NCI-H345 treated with DMSO at 0.1 percent for 48 hours (cell line): ENCODE measurements at regions not wholly inside any gene's neighbourhood (a gene's known extent, or its start where the extent isn't known, plus 50 kb on each side); places are given as distances from the start of the nearest gene placed in this dataset.
"Not testable (repeated sequence)": the region's sequence is repeated elsewhere in the genome, so short reads cannot be mapped to it uniquely, and the experiment has no call there.

Source experiments
- DNase-seq: peaks from one replicate; lab custom pipeline; 2025; ENCODE audit not compliant: unreplicated experiment; lab: John Stamatoyannopoulos, UW

DNA sequence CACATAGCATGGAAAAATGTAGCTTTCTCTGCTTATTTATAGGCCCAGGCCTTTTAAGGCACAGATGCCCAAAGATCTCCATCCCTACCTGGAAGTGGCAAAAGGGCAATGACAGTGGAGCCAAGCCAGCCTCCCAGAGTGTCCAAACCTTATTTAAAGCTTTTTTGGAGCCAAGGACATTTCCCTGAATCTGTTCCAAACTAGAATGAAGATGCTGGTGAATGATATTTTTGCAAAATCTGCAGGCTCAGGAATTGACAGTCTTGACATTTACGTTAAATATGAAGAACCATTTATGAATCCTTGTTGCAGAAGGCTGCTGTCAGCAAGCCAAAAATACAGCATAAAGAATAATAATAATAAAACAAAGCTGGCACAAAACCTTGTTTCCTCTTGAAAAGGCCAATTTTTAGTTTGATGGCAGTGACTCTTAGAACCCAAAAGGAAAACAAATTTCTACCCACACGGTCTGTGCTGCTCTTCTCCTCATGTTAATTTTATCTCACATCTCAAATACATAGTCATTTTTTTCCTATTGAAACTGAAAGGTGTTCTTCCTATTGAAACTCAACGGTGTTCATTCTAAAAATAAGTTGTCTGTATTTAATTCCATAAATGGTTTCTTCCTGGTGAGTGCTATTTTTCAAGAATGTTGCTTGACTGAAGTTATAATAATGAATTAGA, 206.3 kb upstream of the TBL1X start:
- DNase-seq, result no peak

DNA sequence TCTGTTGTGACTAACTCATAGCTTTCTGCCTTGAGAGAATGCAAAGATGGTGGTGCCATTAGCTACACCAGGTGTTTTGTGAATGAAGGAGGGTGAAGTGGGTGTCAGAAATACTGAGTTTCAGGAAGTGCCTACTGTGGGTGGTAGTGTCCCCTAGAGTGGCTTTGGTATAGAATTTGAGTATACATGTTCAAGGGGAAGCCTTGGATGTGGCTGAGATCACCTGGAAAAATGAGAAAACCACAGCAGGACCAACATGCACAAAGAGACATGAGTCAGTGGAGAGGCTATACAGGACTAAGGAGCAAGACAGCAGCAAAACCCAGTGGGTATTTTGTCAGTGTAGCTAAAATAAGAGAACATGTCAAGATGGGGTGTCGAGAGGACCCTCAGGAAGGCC, 204.3 kb upstream of the TBL1X start:
- DNase-seq, result no peak

DNA sequence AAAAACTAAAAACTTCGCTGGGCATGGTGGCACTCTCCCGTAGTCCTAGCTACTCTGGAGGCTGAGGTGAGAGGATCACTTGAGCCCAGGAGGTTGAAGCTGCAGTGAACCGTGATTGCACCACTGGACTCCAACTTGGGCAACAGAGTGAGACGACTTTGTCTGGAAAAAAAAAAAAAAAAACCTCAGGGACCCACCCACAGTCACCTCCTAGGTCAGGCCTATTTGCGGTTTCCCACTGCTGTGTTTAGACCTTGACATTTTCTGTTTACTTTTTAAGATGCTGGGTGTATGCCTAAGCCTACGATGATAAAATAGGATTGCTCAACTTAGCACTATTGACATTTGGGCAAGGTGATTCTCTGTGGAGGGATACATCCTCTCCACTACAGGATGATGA, 197.4 kb upstream of the TBL1X start:
- no peak for DNase-seq

DNA sequence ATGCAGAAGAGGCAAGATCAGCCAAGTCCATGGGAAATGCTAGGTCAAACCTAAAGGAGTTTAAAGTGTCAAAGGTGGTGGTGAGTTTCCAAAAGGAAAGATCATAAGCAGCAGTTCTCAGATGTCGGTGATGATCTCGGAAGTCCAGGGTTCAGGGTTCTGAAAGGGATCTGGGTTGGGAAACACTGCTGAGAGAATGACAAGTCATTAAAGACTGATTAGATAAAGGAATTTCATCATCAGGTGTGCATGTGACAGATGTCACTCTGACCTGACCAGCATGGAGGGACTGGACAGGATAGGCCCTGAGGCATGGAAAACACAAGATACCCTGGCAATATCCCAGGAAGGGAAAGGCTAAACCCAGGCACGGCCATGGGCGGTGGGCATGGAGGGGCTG, 195.7 kb upstream of the TBL1X start:
- no peak for DNase-seq

DNA sequence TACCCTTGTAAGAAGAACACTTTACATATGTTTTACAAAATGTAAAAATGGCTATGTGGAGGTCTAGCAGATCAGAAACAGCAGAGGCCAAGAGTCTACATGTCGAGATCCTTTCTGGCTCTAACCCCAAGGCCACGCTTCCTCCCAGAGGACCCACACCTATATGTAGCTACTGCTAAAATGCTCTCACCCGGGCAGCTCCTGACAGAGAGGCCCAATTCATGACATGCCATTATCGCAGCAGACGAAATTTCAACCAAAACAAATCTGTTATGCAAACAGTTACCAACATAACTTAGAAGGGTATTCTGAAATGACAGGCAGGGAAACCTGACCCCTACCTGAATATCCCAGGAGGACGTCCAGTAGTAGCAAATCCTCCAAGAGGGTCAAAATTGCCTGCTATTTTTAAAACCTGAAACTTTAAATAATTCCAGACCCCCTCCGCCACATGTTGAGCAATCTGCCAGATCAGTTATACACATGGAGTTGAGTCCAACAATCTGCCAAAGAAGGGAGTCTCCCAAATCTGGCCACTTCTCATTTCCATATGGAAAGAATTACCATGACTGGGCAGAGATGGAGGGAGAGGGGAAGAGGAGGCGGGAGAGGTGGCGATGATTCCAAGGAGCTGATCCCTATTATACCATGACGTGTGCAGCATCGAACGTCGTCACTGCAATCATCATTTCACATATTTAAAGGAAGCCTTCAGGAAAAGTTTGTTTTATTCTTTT, 192.9 kb upstream of the TBL1X start:
- DNase-seq, result no peak

DNA sequence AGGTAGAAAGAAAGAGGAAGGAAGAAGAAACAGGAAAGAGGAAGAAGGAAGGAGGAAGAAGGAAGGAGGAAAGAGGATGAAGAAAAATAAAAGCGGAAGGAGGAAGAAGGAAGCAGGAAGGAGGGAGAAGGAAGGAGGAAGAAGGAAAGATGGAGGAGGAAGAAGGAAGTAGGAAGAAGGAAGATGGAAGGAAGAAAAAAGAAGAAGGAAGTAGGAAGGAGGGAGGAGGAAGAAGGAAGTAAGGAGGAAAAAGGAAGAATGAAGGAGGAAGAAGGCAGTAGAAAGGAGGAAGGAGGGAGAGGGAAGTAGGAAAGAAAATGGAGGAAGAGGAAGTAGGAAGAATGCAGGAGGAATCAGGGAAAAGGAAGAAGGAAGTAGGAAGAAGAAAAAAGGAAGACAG, 191.1 kb upstream of the TBL1X start:
- no peak for DNase-seq

DNA sequence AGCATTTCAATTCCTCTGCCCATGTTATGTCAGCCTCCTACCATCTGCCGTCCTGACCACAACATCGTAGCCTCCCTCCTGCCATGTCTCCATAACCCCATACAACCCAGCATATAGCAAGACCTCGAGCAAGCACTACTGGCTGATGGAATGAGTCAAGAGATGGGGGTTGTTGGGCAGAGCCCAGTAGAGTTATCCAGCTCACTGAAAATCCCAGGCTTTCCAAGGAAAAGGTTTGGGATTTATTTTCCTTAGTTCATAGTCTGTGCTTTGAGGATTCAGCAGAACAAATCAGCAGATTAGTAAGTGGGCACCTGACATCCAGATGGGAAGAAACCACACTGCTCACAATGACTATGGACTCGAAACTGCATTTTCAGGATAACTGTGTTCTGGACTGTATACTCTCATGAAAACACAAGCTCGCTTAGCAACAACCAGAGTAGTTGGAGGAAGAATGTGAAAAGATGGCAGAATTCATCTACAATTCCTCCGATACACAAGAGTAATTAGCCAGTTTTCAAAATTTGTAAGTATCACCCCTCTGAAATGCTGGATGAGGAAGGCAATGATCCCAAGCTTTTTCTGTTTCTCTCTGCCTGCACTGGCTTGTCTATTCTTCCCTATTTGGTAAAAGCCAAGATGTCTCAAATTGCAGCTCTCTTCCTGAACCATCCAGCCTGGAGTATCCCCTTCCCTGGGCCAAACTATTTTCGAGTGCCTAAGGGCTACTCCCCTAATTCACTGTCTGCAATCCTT, 186.2 kb upstream of the TBL1X start:
- no peak for DNase-seq

DNA sequence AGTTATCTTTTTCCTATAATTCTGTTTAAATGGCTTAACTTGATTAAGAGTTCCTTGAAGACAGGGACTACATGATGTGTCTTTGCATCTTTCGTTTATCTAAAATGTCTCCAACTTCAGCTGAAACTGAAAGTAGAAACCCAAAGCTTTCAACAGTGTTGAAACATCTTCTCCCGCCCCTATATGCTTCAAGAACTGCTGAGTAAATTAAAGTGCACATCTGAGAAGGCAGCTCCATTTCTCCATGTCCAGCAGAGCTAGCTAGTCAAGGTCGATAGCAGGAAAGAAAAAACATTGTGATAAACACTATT, 185.7 kb upstream of the TBL1X start:
- no peak for DNase-seq

DNA sequence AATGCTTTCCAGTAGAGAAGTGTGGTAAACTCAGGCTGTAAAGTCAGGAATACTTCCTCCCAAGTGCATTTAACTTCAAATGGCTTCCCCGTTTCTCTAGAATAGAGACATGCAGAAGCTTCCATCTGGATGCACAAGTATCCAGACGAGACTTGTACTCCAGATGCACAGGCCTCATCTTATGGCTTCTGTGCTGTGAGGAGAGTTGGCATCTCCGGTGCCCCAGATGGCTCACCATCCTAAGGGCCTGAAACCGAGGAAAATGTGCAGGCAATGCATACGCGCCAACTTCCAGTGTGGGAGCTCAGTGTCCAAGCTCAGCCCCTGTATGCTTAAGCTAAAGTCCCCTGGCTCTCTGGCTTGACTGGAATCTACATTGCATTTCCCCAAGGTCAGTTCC, 184.0 kb upstream of the TBL1X start:
- DNase-seq, result no peak

DNA sequence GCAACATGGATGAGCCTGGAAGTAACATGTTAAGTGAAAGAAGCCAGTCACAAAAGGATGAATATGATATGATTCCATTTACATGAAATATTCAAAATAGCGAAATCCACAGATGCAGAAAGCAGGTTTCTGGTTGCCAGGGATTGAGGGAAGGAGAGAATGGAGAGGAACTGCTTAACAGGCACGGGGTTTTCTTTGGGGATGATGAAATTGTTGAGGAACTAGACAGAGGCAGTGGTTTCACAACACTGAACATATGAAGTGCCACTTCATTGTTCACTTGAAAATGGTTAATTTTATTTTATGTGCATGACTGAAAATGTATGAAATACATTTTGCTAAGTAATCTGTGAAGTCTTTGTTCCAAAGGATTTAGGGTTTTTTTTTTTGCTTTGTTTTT, 182.5 kb upstream of the TBL1X start:
- DNase-seq, result no peak

DNA sequence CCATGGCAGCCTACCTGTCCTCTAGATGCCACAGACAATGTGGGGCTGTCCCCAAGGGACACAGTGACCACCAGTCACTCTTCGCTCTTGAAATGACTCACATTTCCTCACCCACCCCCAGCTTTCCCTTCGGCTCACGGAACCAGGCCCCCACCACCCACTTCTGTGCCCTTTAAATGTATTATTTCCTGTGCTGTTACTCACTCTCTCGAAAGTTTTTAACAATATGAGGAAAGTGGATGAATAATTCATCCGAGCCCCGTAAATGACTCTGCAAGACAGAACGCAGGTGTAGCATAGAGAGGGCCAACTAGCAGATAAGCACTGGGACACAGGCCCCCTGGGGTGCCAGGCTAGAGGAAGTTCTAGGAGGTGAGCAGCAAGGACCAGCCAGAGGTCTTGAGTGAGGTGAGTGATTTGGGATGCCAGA, 179.5 kb upstream of the TBL1X start:
- no peak for DNase-seq

DNA sequence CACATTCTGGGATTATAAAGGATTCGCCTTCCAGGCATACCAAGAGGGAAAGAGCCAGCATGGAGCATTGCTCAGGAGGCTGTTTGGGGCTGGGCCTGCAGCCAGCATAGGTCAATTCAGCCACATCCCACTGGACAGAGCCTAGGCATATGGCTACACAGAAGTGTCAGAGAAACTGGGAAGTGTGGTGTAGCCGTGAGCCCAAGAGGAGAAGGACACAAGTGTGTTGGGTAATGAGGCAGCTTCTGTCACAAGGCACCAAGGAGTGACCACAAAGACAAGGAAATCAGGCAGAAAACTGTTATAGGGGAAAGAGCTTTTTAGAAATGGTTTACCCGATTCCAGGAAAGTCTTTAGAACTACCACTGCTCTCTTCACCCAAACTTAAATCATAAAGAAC, 178.6 kb upstream of the TBL1X start:
- DNase-seq, result no peak

DNA sequence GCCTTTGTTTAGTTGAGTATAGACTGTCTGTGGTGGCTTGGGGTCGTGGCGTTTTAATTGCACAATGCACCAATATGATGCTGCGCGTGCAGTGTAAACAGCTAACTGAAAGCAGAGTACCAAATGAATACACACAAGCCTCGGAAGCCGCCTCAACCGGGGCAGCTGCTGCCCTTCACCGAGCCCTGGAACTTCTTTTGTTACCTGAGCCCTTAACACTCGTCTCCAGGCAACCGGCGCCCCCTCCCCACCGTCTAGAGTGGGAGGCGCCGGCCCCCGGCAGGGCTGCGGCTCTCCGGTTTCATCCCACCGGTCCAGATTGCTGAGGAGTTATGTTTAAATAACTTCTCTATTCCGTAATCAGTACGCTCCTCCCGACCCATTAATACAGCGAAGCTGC, 173.2 kb upstream of the TBL1X start:
- DNase-seq, result peak; percentile 87

DNA sequence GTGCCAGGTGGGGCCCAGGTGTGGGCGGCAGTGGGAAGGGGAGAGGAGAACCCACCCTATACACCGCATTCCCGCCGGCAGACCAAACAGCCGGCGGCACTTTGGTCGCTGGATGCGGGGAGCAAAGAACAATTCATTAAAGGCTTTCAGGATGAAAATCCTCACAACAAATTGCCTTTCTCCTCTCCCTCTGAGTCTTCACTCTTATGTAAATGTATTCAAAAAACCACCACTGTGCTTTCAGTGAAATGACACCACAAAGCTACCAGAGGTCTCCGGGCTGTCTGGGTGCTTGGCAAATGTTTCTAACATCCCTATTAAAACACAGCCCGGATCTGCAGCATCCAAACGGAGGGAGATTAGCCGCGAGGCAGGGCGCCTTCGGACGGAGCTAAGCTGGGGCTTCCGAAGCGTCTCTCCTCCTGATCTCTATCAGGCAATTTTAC, 171.8 kb upstream of the TBL1X start:
- DNase-seq, result no peak

DNA sequence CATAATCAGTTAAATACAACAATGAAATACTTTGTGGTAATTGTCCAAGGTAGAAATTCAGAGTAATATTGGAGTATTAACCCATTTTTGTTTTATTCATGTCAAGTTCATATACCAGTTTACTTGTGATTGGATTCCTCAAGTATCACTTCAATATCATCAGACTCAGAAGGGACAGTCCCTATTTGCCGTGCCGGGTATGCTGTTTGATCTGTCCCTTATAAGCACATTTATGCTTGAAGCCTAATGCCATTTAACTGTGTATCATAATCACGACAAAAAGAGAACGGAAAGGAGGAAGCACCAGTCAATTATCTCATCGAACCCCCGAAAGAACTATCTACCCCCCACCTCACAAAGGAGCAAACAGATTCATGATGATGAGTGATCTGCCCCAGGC, 171.0 kb upstream of the TBL1X start:
- no peak for DNase-seq

DNA sequence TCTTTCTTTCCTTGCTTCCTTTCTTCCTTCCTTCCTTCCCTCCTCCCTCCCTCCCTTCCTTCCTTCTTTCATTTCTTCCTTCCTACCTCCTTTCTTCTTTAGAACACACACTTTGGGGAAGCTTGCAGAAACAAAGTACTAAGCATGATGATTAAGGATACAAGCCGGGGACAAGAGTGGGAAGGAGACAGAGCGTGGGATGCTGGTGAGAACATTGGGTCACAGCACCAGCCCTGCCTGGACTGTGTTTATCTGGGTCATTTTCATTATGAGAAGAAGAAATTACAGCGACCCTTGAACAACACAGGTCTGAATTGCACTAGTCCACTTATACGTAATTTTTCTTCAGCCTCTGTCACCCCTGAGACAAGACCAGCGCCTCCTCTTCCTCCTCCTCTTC, 169.3 kb upstream of the TBL1X start:
- no peak for DNase-seq

DNA sequence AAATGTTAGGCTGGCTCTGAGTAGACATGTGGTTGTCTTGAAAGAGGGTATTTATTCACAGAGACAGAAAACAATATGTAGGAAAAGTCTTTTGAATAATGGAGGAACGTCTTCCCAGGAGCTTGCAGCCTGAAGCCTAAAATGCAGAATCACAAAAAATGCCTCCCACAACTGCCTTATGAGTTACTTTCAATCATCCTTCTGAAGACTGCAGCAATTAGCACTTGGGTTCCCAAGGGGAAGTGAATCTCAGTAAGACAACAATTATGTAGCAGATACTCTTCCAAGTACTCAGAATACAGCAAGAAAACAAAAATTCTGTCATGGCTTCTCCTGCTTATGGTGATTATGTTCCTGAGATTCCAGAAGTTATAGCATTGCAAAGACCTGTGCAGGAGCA, 166.6 kb upstream of the TBL1X start:
- no peak for DNase-seq

DNA sequence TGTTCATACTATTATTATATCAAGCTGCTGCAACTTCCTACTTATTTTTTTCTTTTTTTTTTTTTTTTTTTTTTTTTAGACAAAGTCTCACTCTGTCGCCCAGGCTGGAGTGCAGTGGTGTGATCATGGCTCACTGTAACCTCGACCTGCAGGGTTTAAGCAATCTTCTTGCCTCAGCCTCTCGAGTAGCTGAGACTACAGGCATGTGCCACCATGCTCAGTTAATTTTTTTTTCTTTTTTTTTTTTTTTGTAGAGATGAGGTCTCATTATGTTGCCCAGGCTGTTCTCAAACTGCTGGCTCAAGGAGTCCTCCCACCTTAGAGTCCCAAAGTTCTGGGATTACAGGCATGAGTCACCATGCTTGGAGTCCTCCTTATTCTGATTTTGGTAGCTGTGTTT, 165.2 kb upstream of the TBL1X start:
- not testable (repeated sequence) for DNase-seq

DNA sequence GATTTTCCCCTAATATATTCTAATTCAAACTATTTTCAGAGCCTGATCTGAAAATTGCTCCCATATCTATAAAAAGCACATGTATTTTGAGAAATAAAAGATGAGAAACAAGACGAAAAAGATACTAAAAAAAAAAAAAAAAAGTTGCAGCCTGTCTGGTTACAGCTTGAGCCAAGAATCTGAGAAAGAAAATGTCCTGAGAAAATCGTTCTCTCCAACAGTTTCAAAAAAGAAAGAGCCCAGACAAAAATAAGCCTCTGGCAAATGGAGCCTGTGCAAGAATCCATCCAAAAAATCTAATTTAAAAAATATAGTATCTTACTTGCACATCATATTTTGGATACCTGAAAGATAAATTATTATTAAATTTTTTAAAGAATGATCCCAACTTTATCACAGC, 163.0 kb upstream of the TBL1X start:
- no peak for DNase-seq

DNA sequence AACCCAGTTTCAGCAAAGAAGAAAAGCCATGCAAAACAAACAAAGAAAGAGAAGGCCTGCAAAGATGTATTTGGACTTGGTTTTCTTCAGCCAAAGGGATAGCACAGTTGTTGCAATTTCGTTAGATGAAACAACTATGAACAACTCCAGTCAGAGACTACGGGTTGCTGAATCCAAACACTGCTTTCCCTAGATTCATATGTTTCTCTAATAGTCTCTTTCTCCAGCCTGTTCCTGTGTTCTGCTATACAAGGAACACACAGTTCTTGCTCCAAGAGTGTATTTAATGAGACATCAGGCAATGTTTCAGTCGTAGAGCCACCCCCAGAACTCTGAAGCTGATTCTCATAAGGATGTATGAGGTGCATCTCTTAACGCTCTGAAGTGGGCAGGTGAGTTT, 162.5 kb upstream of the TBL1X start:
- DNase-seq, result no peak

DNA sequence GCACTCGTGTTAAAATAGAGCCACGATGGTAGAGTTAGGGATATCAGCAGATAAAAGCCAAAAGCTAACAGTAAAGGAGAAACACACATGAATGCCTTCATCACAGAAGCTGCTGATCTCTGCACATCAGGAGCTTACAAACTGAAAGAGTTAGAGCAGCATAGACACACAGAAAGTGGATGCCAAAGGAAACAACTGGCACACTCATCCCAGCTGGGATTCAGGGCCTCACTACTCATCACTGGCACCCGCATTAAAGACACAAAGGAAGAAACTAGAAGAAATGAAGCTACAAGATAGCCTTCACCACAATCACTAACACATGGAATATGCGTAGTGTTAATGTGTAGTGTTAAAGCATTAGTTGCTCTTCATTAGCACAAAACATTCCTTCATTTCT, 156.4 kb upstream of the TBL1X start:
- DNase-seq, result no peak

DNA sequence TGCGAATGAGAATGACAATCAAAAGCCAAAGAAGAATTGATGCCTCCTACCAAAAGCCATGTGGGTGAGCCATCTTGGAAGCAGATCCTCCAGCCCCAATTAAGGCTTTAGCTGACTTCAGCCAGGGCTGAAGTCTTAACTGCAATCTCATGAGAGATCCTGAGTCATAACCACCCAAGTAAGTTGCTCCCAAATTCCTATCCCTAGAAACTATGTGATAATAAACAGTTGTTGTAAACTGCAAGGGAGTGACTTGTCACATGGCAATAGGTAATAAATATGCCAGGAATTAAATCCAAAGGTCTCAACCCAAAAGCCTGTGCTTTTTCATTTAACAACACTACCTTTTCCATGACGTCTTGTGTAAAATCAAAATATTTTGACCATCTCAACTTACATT, 154.2 kb upstream of the TBL1X start:
- no peak for DNase-seq
